A549 (cell line): ENCODE measurements at regions not wholly inside any gene's neighbourhood (a gene's known extent, or its start where the extent isn't known, plus 50 kb on each side); places are given as distances from the start of the nearest gene placed in this dataset.
"Not testable (repeated sequence)": the region's sequence is repeated elsewhere in the genome, so short reads cannot be mapped to it uniquely, and the experiment has no call there.

Experiments used
- CEBPB ChIP-seq, 2 experiments: fragments of >200 bp in 1 of 2; sonication (Bioruptor Twin) in 1 of 2; formaldehyde crosslinking in 1 of 2; IDR thresholded peaks; 2 replicates each; pipeline ENCODE4 v1.6.1; 2012 to 2016
- CHD2 ChIP-seq: fragments of 150-350 bp; IDR thresholded peaks from 2 replicates; pipeline ENCODE4 v1.6.1; 2014; ENCODE audit warnings: low read length; ENCODE audit not compliant: partially characterized antibody
- CTCF ChIP-seq: fragments of >200 bp; sonication (Bioruptor Twin); formaldehyde crosslinking; IDR thresholded peaks from 3 replicates; pipeline ENCODE4 v1.5.1; 2016
- EP300 ChIP-seq, 2 experiments: fragments of >200 bp; sonication (Bioruptor Twin); formaldehyde crosslinking; IDR thresholded peaks; 2 replicates in 1 of 2; 3 replicates in 1 of 2; pipeline ENCODE4 v1.6.1; 2016 to 2017
- ESRRA ChIP-seq: fragments of 150-350 bp; IDR thresholded peaks from 2 replicates; pipeline ENCODE4 v1.6.1; 2014; ENCODE audit warnings: mild to moderate bottlenecking, low read length, borderline replicate concordance
- JUNB ChIP-seq: fragments of >200 bp; sonication (Bioruptor Twin); formaldehyde crosslinking; IDR thresholded peaks from 2 replicates; pipeline ENCODE4 v1.6.1; 2016
- KDM5A ChIP-seq: fragments of 200-600 bp; sonication (generic); IDR thresholded peaks from 2 replicates; pipeline ENCODE4 v1.6.1; 2016; ENCODE audit warnings: antibody characterized with exemption, mild to moderate bottlenecking
- MAFK ChIP-seq: fragments of 450-650 bp; IDR thresholded peaks from 2 replicates; pipeline ENCODE4 v1.6.1; 2014; ENCODE audit not compliant: partially characterized antibody
- POLR2A ChIP-seq: IDR thresholded peaks from 2 replicates; pipeline ENCODE4 v1.6.1; 2012; ENCODE audit warnings: mild to moderate bottlenecking, low read length
- RCOR1 ChIP-seq: fragments of 150-350 bp; IDR thresholded peaks from 2 replicates; pipeline ENCODE4 v1.6.1; 2014; ENCODE audit warnings: antibody characterized with exemption, low read length, low read depth
- REST ChIP-seq: fragments of 200-600 bp; sonication (generic); IDR thresholded peaks from 2 replicates; pipeline ENCODE4 v1.6.1; 2016; ENCODE audit warnings: antibody characterized with exemption, mild to moderate bottlenecking, moderate library complexity
- RFX5 ChIP-seq: fragments of 450-650 bp; IDR thresholded peaks from 2 replicates; pipeline ENCODE4 v1.7.1; 2014; ENCODE audit warnings: antibody characterized with exemption, mild to moderate bottlenecking, moderate library complexity
- TFCP2L1 ChIP-seq: fragments of 250-450 bp; sonication (Bioruptor Pico); IDR thresholded peaks from 2 replicates; pipeline ENCODE4 v1.5.0; 2021; ENCODE audit warnings: mild to moderate bottlenecking

- not testable (repeated sequence) for TF ChIP-seq CTCF; TFCP2L1; CEBPB (IDR thresholded peaks at IDR 0.05); POLR2A; KDM5A; ESRRA; RCOR1; CHD2; MAFK; JUNB; REST; RFX5; EP300 (IDR thresholded peaks at IDR 0.05)
Observed at GRCh38 chrX:92626699-92627098, 847.5 kb downstream of the PCDH11X start.
